ENCODE measurements at regions not wholly inside any gene's neighbourhood (a gene's known extent, or its start where the extent isn't known, plus 50 kb on each side); places are given as distances from the start of the nearest gene placed in this dataset.

DNA sequence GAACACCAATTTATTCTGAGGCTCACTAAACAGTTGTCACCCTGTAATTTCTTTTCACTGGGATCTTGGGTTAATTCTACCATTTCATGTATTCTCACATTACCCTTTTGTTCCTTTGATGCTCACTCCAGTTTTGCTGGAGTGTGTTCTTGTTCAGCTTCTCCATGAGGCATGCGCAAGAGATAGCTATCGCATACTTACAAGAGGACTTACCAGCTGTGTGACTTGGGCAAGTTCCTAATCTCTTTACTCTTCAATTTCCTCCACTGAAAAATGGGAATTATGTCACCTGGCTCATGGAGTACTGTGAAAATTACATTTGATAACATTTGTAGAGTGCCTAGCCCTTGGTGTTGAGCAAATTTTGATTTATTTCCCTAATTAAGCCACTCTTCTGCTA lies 56.5 kb upstream of the JDP2 start:
- no peak for DNase-seq

- DNase-seq = no peak
Measured at GRCh38 chr14:75372260-75372659, 55.6 kb upstream of the JDP2 start.

GRCh38 chr14:75373133-75373532 lies 54.7 kb upstream of the JDP2 start:
- DNase-seq = no peak

DNA sequence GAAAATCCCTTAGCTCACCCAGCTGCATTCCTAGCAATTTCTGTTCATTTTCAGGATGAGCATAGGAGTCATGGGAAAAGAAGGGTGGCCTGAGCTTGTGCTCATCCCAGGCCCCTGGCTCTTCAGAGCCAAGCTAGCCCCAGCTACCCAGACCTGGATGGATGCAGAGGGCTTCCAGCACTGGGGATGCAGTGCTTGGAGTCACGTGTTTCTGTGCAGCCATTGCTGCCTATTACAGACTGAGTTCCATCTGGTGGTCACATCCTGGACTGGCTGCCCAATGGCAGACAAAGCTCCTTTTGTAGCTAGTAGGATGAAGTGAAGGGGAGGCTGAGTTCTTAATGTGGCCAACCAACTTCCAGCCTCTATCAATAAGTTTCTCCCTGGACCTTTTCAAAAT lies 54.2 kb upstream of the JDP2 start:
- DNase-seq = no peak

GRCh38 chr14:75374911-75375310 lies 52.9 kb upstream of the JDP2 start:
- no peak for DNase-seq

- DNase-seq = no peak
Measured at GRCh38 chr14:75375983-75376382, 51.8 kb upstream of the JDP2 start.

Data from T-helper 1 cell (primary cell).